H1 (cell line): ENCODE measurements at regions not wholly inside any gene's neighbourhood (a gene's known extent, or its start where the extent isn't known, plus 50 kb on each side); places are given as distances from the start of the nearest gene placed in this dataset.
A peak's percentile ranks its signal among the peaks of the same experiment; 100 is the strongest.

Experiments
- CTCF ChIA-PET: fragments of 300-600 bp; sonication (Branson Sonifier 250); formaldehyde crosslinking; loops from one replicate; lab custom pipeline; 2021; ENCODE audit not compliant: partially characterized antibody; lab: Charles Lee
- POLR2A ChIA-PET: fragments of 300-600 bp; sonication (Branson Sonifier 250); formaldehyde crosslinking; loops from one replicate; lab custom pipeline; 2021; ENCODE audit warnings: inconsistent platforms; ENCODE audit not compliant: partially characterized antibody; lab: Charles Lee
- DNase-seq, 2 experiments: peaks; one replicate each; pipeline versions ENCODE4 v3.0.0 to v3.0.0-alpha.2; 2010 to 2022; ENCODE audit warnings: low spot score in 2 of 2, low read depth in 1 of 2, mixed read lengths in 1 of 2
- FAIRE-seq: peaks from 2 replicates; lab custom pipeline; 2011; peaks lifted over from hg19 to GRCh38; lab: Jason Lieb, UNC
- H2AFZ ChIP-seq: 2 replicates; pipeline ENCODE4 v1.8.1; 2012; ENCODE audit warnings: low read length, inconsistent platforms
- H2AK5ac ChIP-seq: 2 replicates; pipeline ENCODE4 v1.6.1; 2013; ENCODE audit warnings: low read depth, low read length
- H2BK120ac ChIP-seq: replicated peaks from 2 replicates; pipeline ENCODE3; 2013; ENCODE audit warnings: low read depth, low read length, inconsistent platforms
- H2BK12ac ChIP-seq: 2 replicates; pipeline ENCODE4 v1.6.1; 2013; ENCODE audit warnings: low read depth, low read length
- H2BK15ac ChIP-seq: 2 replicates; pipeline ENCODE4 v1.6.1; 2013; ENCODE audit warnings: low read length
- H2BK20ac ChIP-seq: 2 replicates; pipeline ENCODE4 v1.6.1; 2013; ENCODE audit warnings: low read length
- H2BK5ac ChIP-seq: 2 replicates; pipeline ENCODE4 v1.6.1; 2013; ENCODE audit warnings: low read depth, low read length
- H3K14ac ChIP-seq: 2 replicates; pipeline ENCODE4 v1.6.1; 2013; ENCODE audit warnings: inconsistent platforms; ENCODE audit not compliant: insufficient read length
- H3K18ac ChIP-seq: 2 replicates; pipeline ENCODE4 v1.6.1; 2013; ENCODE audit warnings: low read length; ENCODE audit errors: extremely low read depth
- H3K23ac ChIP-seq: 2 replicates; pipeline ENCODE4 v1.6.1; 2013; ENCODE audit warnings: inconsistent platforms; ENCODE audit not compliant: insufficient read length
- H3K23me2 ChIP-seq: 2 replicates; pipeline ENCODE4 v1.6.1; 2013; ENCODE audit warnings: low read depth, low read length
- H3K27ac ChIP-seq: 2 replicates; pipeline ENCODE4 v1.6.1; 2011; ENCODE audit warnings: low read depth, low read length, inconsistent platforms
- H3K27me3 ChIP-seq, 4 experiments: replicated peaks in 1 of 4; 1 replicate in 1 of 4; 2 replicates in 3 of 4; pipeline versions ENCODE4 v1.6.1 to v1.8.1; 2011 to 2013; ENCODE audit warnings: low read length in 3 of 4, mild to moderate bottlenecking in 3 of 4, inconsistent platforms in 2 of 4, mixed read lengths in 2 of 4, moderate library complexity in 1 of 4; ENCODE audit not compliant: control insufficient read depth in 3 of 4, insufficient read depth in 3 of 4; ENCODE audit errors: extremely low read depth in 1 of 4
- H3K36me3 ChIP-seq, 4 experiments: 2 replicates each; pipeline versions ENCODE4 v1.6.1 to v1.8.1; 2011 to 2013; ENCODE audit warnings: mild to moderate bottlenecking in 4 of 4, low read length in 3 of 4, moderate library complexity in 2 of 4, control low read depth in 1 of 4, inconsistent platforms in 1 of 4; ENCODE audit not compliant: insufficient read depth in 4 of 4, control insufficient read depth in 2 of 4
- H3K4ac ChIP-seq: replicated peaks from 2 replicates; pipeline ENCODE3; 2013; ENCODE audit warnings: low read length, low read depth, mixed read lengths, inconsistent platforms; ENCODE audit not compliant: insufficient read length
- H3K4me1 ChIP-seq, 4 experiments: replicated peaks in 1 of 4; 1 replicate in 1 of 4; 2 replicates in 3 of 4; pipeline versions ENCODE4 v1.6.1 to v1.8.1; 2011 to 2013; ENCODE audit warnings: low read length in 3 of 4, inconsistent platforms in 2 of 4, mixed read lengths in 1 of 4; ENCODE audit not compliant: insufficient read depth in 4 of 4, control insufficient read depth in 3 of 4
- H3K4me2 ChIP-seq, 2 experiments: 2 replicates each; pipeline versions ENCODE4 v1.6.1 to v1.8.1; 2011 to 2013; ENCODE audit warnings: low read depth in 2 of 2, low read length in 2 of 2, control low read depth in 1 of 2, inconsistent platforms in 1 of 2, mild to moderate bottlenecking in 1 of 2; ENCODE audit not compliant: insufficient read depth in 1 of 2
- H3K4me3 ChIP-seq, 4 experiments: fragments of 200-600, 300-600 bp in 1 of 4; sonication (generic), shearing (Covaris generic), sonication (Bioruptor Twin) in 1 of 4; 2 replicates each; pipeline versions ENCODE4 v1.5.1 to v1.8.1; 2011 to 2016; ENCODE audit warnings: low read length in 4 of 4, low read depth in 3 of 4, control low read depth in 2 of 4, inconsistent platforms in 2 of 4, mild to moderate bottlenecking in 2 of 4, mixed read lengths in 1 of 4, moderate library complexity in 1 of 4; ENCODE audit not compliant: insufficient read depth in 2 of 4; ENCODE audit errors: extremely low read depth in 1 of 4
- H3K56ac ChIP-seq: replicated peaks from 2 replicates; pipeline ENCODE3; 2013; ENCODE audit warnings: low read depth, mild to moderate bottlenecking, mixed read lengths, low read length, inconsistent platforms; ENCODE audit not compliant: insufficient read length
- H3K79me1 ChIP-seq: 2 replicates; pipeline ENCODE4 v1.6.1; 2013; ENCODE audit warnings: low read depth, low read length, control low read depth
- H3K79me2 ChIP-seq, 2 experiments: 2 replicates each; pipeline versions ENCODE4 v1.6.1 to v1.8.1; 2012 to 2013; ENCODE audit warnings: low read length in 2 of 2, mild to moderate bottlenecking in 2 of 2, inconsistent platforms in 1 of 2; ENCODE audit not compliant: insufficient read depth in 2 of 2, control insufficient read depth in 1 of 2
- H3K9ac ChIP-seq, 4 experiments: replicated peaks in 1 of 4; 1 replicate in 1 of 4; 2 replicates in 3 of 4; pipeline versions ENCODE4 v1.6.1 to v1.8.1; 2011 to 2013; ENCODE audit warnings: low read depth in 3 of 4, low read length in 3 of 4, control low read depth in 2 of 4, mild to moderate bottlenecking in 2 of 4, moderate library complexity in 2 of 4, inconsistent platforms in 1 of 4; ENCODE audit errors: extremely low read depth in 1 of 4
- H3K9me3 ChIP-seq, 2 experiments: 2 replicates each; pipeline versions ENCODE4 v1.6.1 to v1.8.1; 2012 to 2013; ENCODE audit warnings: mild to moderate bottlenecking in 2 of 2, moderate library complexity in 2 of 2, control low read depth in 1 of 2, inconsistent platforms in 1 of 2, low read depth in 1 of 2, low read length in 1 of 2, mixed read lengths in 1 of 2; ENCODE audit not compliant: insufficient read depth in 2 of 2
- H4K20me1 ChIP-seq, 2 experiments: replicated peaks in 1 of 2; 2 replicates each; pipeline versions ENCODE3 to v1.8.1; 2011 to 2013; ENCODE audit warnings: inconsistent platforms in 2 of 2, low read length in 2 of 2, mild to moderate bottlenecking in 1 of 2; ENCODE audit not compliant: insufficient read depth in 2 of 2, control insufficient read depth in 1 of 2
- H4K5ac ChIP-seq: 2 replicates; pipeline ENCODE4 v1.6.1; 2013; ENCODE audit warnings: low read length, low read depth, mixed read lengths, inconsistent platforms; ENCODE audit not compliant: insufficient read length
- H4K8ac ChIP-seq: 2 replicates; pipeline ENCODE4 v1.8.0; 2013; ENCODE audit warnings: mild to moderate bottlenecking, moderate library complexity, low read length, inconsistent platforms; ENCODE audit not compliant: insufficient read depth; ENCODE audit errors: extremely low read depth
- H4K91ac ChIP-seq: replicated peaks from 2 replicates; pipeline ENCODE3; 2013; ENCODE audit warnings: low read length, mixed read lengths, inconsistent platforms; ENCODE audit not compliant: insufficient read length
- BRCA1 ChIP-seq: IDR thresholded peaks from 2 replicates; pipeline ENCODE4 v1.6.1; 2012; ENCODE audit warnings: low read depth, low read length, improper control_type of control experiment
- CBX5 ChIP-seq: fragments of 300-800, 300-1000 bp; sonication (generic); IDR thresholded peaks from 2 replicates; pipeline ENCODE4 v1.7.1; 2016; ENCODE audit warnings: antibody characterized with exemption, low read length, low read depth
- EP300 ChIP-seq, 2 experiments: IDR thresholded peaks; 1 replicate in 1 of 2; 2 replicates in 1 of 2; pipeline ENCODE4 v1.6.1; 2011 to 2012; ENCODE audit warnings: low read depth in 2 of 2, low read length in 2 of 2, mild to moderate bottlenecking in 2 of 2, borderline replicate concordance in 1 of 2, inconsistent platforms in 1 of 2, moderate library complexity in 1 of 2
- MAX ChIP-seq: IDR thresholded peaks from 2 replicates; pipeline ENCODE4 v1.6.1; 2012; ENCODE audit warnings: inconsistent platforms
- RAD21 ChIP-seq, 2 experiments: IDR thresholded peaks in 1 of 2; conservative IDR thresholded peaks in 1 of 2; 2 replicates each; pipeline ENCODE4 v1.6.1; 2011; ENCODE audit warnings: low read depth in 2 of 2, low read length in 2 of 2, improper control_type of control experiment in 1 of 2, inconsistent platforms in 1 of 2, mild to moderate bottlenecking in 1 of 2, moderate library complexity in 1 of 2
- SIN3A ChIP-seq, 2 experiments: IDR thresholded peaks in 1 of 2; conservative IDR thresholded peaks in 1 of 2; 2 replicates each; pipeline ENCODE4 v1.6.1; 2011 to 2012; ENCODE audit warnings: low read length in 2 of 2, improper control_type of control experiment in 1 of 2, low read depth in 1 of 2, mild to moderate bottlenecking in 1 of 2
- SP1 ChIP-seq: IDR thresholded peaks from 2 replicates; pipeline ENCODE4 v1.6.1; 2011; ENCODE audit warnings: low read depth, low read length
- TAF7 ChIP-seq: optimal IDR thresholded peaks from 2 replicates; pipeline ENCODE3; 2011; ENCODE audit warnings: low read depth, mild to moderate bottlenecking, inconsistent platforms, low read length, moderate library complexity, borderline replicate concordance
- TBP ChIP-seq: IDR thresholded peaks from 2 replicates; pipeline ENCODE4 v1.6.1; 2011; ENCODE audit warnings: low read depth, low read length, improper control_type of control experiment
- WGBS, 2 experiments: shearing (Covaris generic) in 1 of 2; methylation state at CpG; one replicate each; pipeline versions ENCODE4 v1.1.6 to v1.1.7; 2013 to 2015; ENCODE audit warnings: low lambda C conversion rate in 2 of 2, mixed read lengths in 2 of 2, inconsistent platforms in 1 of 2, low coverage in 1 of 2, missing lambda C conversion rate in 1 of 2; ENCODE audit not compliant: insufficient replicate concordance in 2 of 2, insufficient coverage in 1 of 2, insufficient read length in 1 of 2; ENCODE audit errors: extremely low coverage in 1 of 2, missing lambda C conversion rate in 1 of 2; 5-methylcytosine and 5-hydroxymethylcytosine counted together
- TF ChIP-seq, protein P1 (sequence below), 3 experiments: IDR thresholded peaks; 1 replicate in 2 of 3; 2 replicates in 1 of 3; pipeline versions ENCODE4 v1.5.1 to v1.6.1; 2011; ENCODE audit warnings: low read length in 3 of 3, mild to moderate bottlenecking in 3 of 3, inconsistent platforms in 2 of 3, low read depth in 1 of 3, moderate library complexity in 1 of 3; ENCODE audit not compliant: insufficient read depth in 1 of 3; ENCODE audit errors: control extremely low read depth in 1 of 3

DNA sequence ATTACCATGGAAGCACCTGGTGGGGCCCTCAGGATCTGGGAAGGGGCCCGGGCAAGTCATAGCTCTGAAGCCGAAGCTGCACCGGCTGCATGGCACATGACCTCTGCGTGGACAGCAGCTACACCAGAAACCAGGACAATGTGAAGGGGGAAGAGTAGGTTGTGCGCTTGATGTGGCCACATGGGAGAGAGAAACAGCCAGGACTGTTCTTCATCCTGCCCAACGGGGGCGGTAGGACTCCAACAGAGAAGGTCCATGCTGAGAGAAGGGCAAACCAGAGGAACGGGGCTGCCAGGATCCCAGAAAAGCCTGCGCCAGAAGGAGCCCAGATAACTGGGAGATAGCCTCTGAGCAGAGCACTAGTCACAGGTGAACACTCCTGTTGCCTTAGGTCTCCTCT, 54.9 kb upstream of the PRR20G start:
- no peak overlapping the region for H3K18ac ChIP-seq
- H3K4me3 ChIP-seq: no peak overlapping the region
- POLR2A ChIA-PET: no interaction called here
- H2AFZ ChIP-seq: 0 out of 2 replicates have a peak overlapping the region, but pooled peaks have one; percentile 79
- H3K56ac ChIP-seq: no peak overlapping the region
- no peak overlapping the region for H2BK20ac ChIP-seq
- no peak overlapping the region for H3K14ac ChIP-seq
- no peak overlapping the region for H3K4ac ChIP-seq
- H4K91ac ChIP-seq: no peak overlapping the region
- no peak overlapping the region for H4K5ac ChIP-seq
- H3K79me2 ChIP-seq: peaks cover 0 to 4% of the 10 kb centered on the region in 2 experiments; a peak in 1 of 4 replicates
- H3K23ac ChIP-seq: no peak overlapping the region
- no peak overlapping the region for H3K4me2 ChIP-seq
- CTCF ChIA-PET: interaction anchor here (0.7 to 4.1 kb wide), 17 partner anchors 8 to 344 kb away, joined by 3 to 24 read pairs (median 5); no protein-coding TSS in a partner anchor
- H2BK12ac ChIP-seq: no peak overlapping the region; the same call in 1 of the 2 replicates
- DNase-seq (peak in 1 of 2 experiments; percentile 48), FAIRE-seq (no peak)
- H3K23me2 ChIP-seq: peaks cover 6% of the 10 kb centered on the region
- WGBS, 2 experiments: 65% methylated on average over 9 of the region's 9 CpGs; no CpG with 5 or more reads in 1 of the 2 experiments
- no peak overlapping the region for H3K27ac ChIP-seq
- no peaks in the 10 kb centered on the region for H3K36me3 ChIP-seq
- no peaks in the 10 kb centered on the region for H3K27me3 ChIP-seq
- no peaks in the 10 kb centered on the region; a peak in 1 of 4 replicates for H3K9me3 ChIP-seq
- H2BK5ac ChIP-seq: no peak overlapping the region
- no peak overlapping the region for H2AK5ac ChIP-seq
- no peak overlapping the region for H3K9ac ChIP-seq
- H3K79me1 ChIP-seq: no peaks in the 10 kb centered on the region
- H4K20me1 ChIP-seq: peaks cover 0 to 4% of the 10 kb centered on the region in 2 experiments
- H3K4me1 ChIP-seq: no peaks in the 10 kb centered on the region
- no peak overlapping the region for H4K8ac ChIP-seq
- H2BK15ac ChIP-seq: no peak overlapping the region
- H2BK120ac ChIP-seq: no peak overlapping the region
- TF ChIP-seq, protein P1, sequence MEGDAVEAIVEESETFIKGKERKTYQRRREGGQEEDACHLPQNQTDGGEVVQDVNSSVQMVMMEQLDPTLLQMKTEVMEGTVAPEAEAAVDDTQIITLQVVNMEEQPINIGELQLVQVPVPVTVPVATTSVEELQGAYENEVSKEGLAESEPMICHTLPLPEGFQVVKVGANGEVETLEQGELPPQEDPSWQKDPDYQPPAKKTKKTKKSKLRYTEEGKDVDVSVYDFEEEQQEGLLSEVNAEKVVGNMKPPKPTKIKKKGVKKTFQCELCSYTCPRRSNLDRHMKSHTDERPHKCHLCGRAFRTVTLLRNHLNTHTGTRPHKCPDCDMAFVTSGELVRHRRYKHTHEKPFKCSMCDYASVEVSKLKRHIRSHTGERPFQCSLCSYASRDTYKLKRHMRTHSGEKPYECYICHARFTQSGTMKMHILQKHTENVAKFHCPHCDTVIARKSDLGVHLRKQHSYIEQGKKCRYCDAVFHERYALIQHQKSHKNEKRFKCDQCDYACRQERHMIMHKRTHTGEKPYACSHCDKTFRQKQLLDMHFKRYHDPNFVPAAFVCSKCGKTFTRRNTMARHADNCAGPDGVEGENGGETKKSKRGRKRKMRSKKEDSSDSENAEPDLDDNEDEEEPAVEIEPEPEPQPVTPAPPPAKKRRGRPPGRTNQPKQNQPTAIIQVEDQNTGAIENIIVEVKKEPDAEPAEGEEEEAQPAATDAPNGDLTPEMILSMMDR (IDR thresholded peaks at IDR 0.05; ENCODE audit: control extremely low read depth in 1 of 3, insufficient read depth in 1 of 3, low read depth in 1 of 3, low read length in 3 of 3): peak; percentile 66 to 76 (median 66)
- TF ChIP-seq RAD21 (IDR thresholded peaks at IDR 0.05 in 1 of 2, conservative IDR thresholded peaks at IDR 0.05 in 1 of 2; ENCODE audit: low read depth in 2 of 2, low read length in 2 of 2) (peak; percentile 81 to 85), TBP (no peak), TAF7 (no peak), EP300 (IDR thresholded peaks at IDR 0.05; ENCODE audit: borderline replicate concordance in 1 of 2, low read depth in 2 of 2, low read length in 2 of 2) (no peak), SIN3A (conservative IDR thresholded peaks at IDR 0.05 in 1 of 2, IDR thresholded peaks at IDR 0.05 in 1 of 2; ENCODE audit: low read depth in 1 of 2, low read length in 2 of 2) (no peak), MAX (0 out of 2 replicates have a peak, but pooled peaks have one; percentile 39), BRCA1 (no peak), CBX5 (no peak), SP1 (no peak)
